HG03378 (cell line): ENCODE measurements at regions not wholly inside any gene's neighbourhood (a gene's known extent, or its start where the extent isn't known, plus 50 kb on each side); places are given as distances from the start of the nearest gene placed in this dataset.
"Not testable (repeated sequence)": the region's sequence is repeated elsewhere in the genome, so short reads cannot be mapped to it uniquely, and the experiment has no call there.

Experiments used
- ATAC-seq: cut with Tn5 transposase; IDR thresholded peaks from one replicate; pipeline ENCODE4 v1.9.1; 2021; ENCODE audit warnings: mild to moderate bottlenecking, moderate library complexity; ENCODE audit not compliant: unreplicated experiment

- no peak for ATAC-seq
Measured at GRCh38 chr14:22344673-22345072, 244.4 kb downstream of the DAD1 start.

- ATAC-seq = not testable (repeated sequence)
Measured at GRCh38 chr14:22344209-22344608, 244.8 kb downstream of the DAD1 start.

GRCh38 chr14:22341049-22341448, 248.0 kb downstream of the DAD1 start:
- ATAC-seq = no peak

- no peak for ATAC-seq
Measured at GRCh38 chr14:22338917-22339715, 249.9 kb downstream of the DAD1 start.

GRCh38 chr14:22338381-22338780, 250.6 kb downstream of the DAD1 start:
- no peak for ATAC-seq

- ATAC-seq = no peak
Measured at GRCh38 chr14:22337938-22338337, 251.1 kb downstream of the DAD1 start.

GRCh38 chr14:22337521-22337920, 251.5 kb downstream of the DAD1 start:
- no peak for ATAC-seq

GRCh38 chr14:22336031-22336430, 253.0 kb downstream of the DAD1 start:
- no peak for ATAC-seq

- no peak for ATAC-seq
Measured at GRCh38 chr14:22334627-22335026, 254.4 kb downstream of the DAD1 start.

GRCh38 chr14:22334275-22334577, 254.8 kb downstream of the DAD1 start:
- ATAC-seq = no peak

- no peak for ATAC-seq
Measured at GRCh38 chr14:22333422-22334274, 255.4 kb downstream of the DAD1 start.

- no peak for ATAC-seq
Measured at GRCh38 chr14:22332686-22333421, 256.2 kb downstream of the DAD1 start.

GRCh38 chr14:22329371-22329770, 259.7 kb downstream of the DAD1 start:
- no peak for ATAC-seq

GRCh38 chr14:22325676-22326400, 263.2 kb downstream of the DAD1 start:
- no peak for ATAC-seq

GRCh38 chr14:22320362-22320750, 268.7 kb downstream of the DAD1 start:
- no peak for ATAC-seq

GRCh38 chr14:22319526-22320361, 269.3 kb downstream of the DAD1 start:
- ATAC-seq = no peak

GRCh38 chr14:22318951-22319350, 270.1 kb downstream of the DAD1 start:
- ATAC-seq = no peak

GRCh38 chr14:22316473-22316872, 272.6 kb downstream of the DAD1 start:
- no peak for ATAC-seq

GRCh38 chr14:22315336-22315735, 273.7 kb downstream of the DAD1 start:
- ATAC-seq = no peak
